AG09309 (cell line): ENCODE measurements at regions not wholly inside any gene's neighbourhood (a gene's known extent, or its start where the extent isn't known, plus 50 kb on each side); places are given as distances from the start of the nearest gene placed in this dataset.

ENCODE experiments used
- DNase-seq: peaks from one replicate; pipeline ENCODE4 v3.0.0-alpha.2; 2010; ENCODE audit warnings: low read depth
- H3K4me3 ChIP-seq: 2 replicates; pipeline ENCODE4 v1.5.1; 2011; ENCODE audit warnings: mild to moderate bottlenecking, low read depth, low read length, moderate library complexity; ENCODE audit not compliant: control insufficient read depth
- CTCF ChIP-seq: IDR thresholded peaks from 2 replicates; pipeline ENCODE4 v1.5.1; 2011; ENCODE audit warnings: mild to moderate bottlenecking, low read depth, low read length, inconsistent platforms; ENCODE audit not compliant: insufficient read depth, control insufficient read depth; ENCODE audit errors: missing control alignments

DNA sequence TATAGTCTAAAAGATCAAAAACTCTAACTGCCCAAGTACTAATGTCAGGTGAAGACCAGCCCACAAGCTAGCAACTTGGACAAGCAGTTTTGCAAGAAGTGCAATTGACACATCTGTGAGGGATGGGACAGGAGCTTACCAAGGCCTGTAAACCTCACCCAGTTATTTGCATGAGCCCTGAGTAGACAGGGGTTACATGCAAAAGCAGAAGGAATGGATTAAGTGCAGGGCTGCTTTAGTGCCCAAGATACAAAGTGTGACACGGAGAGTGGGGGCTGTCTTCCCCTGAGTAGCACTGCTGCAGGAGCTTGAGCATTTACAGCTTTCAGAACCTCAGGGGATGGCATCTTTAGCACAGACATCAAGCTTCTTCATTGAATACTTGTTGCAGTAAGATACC is 286.7 kb downstream of the ELAVL2 start:
- H3K4me3 ChIP-seq, result no peak overlapping the region
- no peak for DNase-seq

DNA sequence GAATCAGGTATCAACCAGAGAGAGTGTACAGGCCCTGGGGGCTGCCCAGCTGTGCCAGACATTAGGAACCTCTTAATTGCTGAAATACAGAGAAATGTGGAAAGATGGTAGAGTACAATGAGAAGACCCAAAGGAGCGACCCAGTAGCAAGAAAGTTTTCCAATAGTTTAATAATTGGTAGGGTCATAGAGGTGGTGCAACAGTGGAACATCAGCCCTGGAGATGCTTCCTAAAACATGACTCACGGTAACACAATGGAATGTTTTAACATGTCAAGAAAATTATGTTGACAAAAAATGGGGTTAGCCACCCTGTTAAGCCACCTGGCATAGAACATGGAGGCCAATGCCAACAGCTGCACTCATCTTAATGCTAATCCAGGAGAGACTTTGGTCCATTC is 284.1 kb downstream of the ELAVL2 start:
- no peak for TF ChIP-seq CTCF
- H3K4me3 ChIP-seq, result no peak overlapping the region
- no peak for DNase-seq

More for the DNA sequence above, 286.7 kb downstream of the ELAVL2 start:
- TF ChIP-seq CTCF, result no peak

GRCh38 chr9:23542438-23542837 is 283.6 kb downstream of the ELAVL2 start:
- H3K4me3 ChIP-seq, result no peak overlapping the region
- DNase-seq, result no peak
- TF ChIP-seq CTCF, result no peak

DNA sequence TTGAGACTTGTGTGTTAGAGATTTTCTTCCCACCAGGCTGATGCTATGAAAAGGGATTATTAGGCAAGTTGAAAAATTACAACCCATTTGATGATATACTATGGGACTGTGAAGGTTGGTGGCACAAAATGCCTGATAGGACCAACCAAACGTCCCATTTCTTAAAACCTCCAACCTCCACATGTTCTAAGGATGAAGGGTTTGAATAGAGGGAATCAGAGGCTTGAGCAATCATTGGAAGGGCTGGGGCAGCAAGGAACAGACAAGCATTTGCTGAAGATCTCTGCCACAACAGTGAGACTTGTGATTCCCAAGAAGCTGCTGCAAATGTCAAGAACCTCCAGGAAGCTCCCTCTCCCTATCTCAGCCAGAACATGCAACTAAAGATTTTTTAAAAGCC is 283.1 kb downstream of the ELAVL2 start:
- TF ChIP-seq CTCF, result no peak
- no peak for DNase-seq

GRCh38 chr9:23543419-23543818 is 282.6 kb downstream of the ELAVL2 start:
- H3K4me3 ChIP-seq, result no peak overlapping the region
- DNase-seq, result no peak

More for the DNA sequence above, 283.1 kb downstream of the ELAVL2 start:
- H3K4me3 ChIP-seq, result no peak overlapping the region

GRCh38 chr9:23545728-23546127 is 280.3 kb downstream of the ELAVL2 start:
- no peak for TF ChIP-seq CTCF
- H3K4me3 ChIP-seq, result no peak overlapping the region
- no peak for DNase-seq

More at GRCh38 chr9:23543419-23543818, 282.6 kb downstream of the ELAVL2 start:
- no peak for TF ChIP-seq CTCF

GRCh38 chr9:23551311-23551721 is 274.7 kb downstream of the ELAVL2 start:
- no peak for TF ChIP-seq CTCF
- no peak overlapping the region for H3K4me3 ChIP-seq
- no peak for DNase-seq
